Activated CD4-positive, alpha-beta T cell treated with anti-CD3 and anti-CD28 coated beads for 24 hours (primary cell): ENCODE measurements at regions not wholly inside any gene's neighbourhood (a gene's known extent, or its start where the extent isn't known, plus 50 kb on each side); places are given as distances from the start of the nearest gene placed in this dataset.
"Not testable (repeated sequence)": the region's sequence is repeated elsewhere in the genome, so short reads cannot be mapped to it uniquely, and the experiment has no call there.

Experiments
- DNase-seq, 2 donors: peaks; one replicate each; pipeline ENCODE4 v3.0.0-alpha.2; 2020; ENCODE audit warnings: low read depth in 2 of 2

GRCh38 chr11:81190546-81190945 is 1543.1 kb downstream of the FAM181B start:
- DNase-seq: no peak

DNA sequence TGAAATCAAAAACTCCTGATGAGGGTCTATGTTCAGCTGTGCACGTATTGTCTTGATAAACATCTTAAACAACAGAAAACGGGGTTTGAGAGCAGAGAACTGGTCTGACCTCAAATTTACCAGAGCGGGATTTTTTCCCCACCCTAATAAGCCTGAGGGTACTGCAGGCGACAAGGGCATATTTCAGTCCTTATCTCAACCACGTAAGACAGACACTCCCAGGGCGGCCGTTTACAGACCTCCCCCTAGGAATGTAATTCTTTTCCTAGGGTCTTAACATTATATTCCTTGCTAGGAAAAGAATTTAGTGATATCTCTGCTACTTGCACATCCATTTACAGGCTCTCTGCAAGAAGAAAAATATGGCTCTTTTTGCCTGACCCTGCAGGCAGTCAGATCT is 1546.6 kb downstream of the FAM181B start:
- not testable (repeated sequence) for DNase-seq

- DNase-seq: no peak
These were observed 1558.9 kb downstream of the FAM181B start for GRCh38 chr11:81174646-81175330.

DNA sequence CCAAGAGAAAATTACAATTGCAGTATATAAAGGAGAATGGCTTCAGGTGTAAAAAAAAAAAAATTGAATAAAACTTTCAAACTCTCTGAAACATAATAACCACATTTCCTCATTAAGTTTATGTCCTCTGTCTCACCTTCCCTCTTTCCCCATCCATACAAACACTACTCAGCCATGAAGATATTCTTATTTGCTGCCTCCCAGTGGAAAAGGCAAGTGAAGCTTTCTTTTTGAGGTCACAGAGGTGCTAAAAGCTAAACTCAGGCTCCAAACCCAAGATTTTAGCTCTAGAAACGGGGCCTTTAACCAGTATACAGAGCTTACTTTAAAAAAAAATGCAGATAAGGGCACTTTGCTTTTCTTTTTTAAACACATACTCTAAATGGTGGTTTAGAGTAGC is 1568.5 kb downstream of the FAM181B start:
- DNase-seq: no peak

GRCh38 chr11:81159900-81160299 is 1573.8 kb downstream of the FAM181B start:
- DNase-seq: no peak

DNA sequence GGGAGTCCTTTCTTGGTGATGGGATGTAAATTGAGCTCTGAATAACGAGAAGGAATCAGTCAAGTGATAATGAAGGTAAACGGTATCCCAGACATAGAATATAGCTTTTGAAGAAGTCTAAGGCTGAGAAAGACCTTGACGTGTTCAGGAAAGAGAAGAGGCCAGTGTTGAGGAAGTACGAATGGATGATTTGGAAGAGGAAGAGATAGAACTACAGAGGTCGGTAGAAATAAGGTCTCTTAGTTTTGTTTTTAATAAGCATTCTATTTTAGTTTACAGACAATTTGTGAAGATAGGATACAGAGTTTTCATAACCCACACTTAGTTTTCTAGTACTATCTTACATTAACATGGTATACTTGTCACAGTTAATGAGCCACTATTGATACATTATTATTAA is 1598.1 kb downstream of the FAM181B start:
- no peak for DNase-seq

DNA sequence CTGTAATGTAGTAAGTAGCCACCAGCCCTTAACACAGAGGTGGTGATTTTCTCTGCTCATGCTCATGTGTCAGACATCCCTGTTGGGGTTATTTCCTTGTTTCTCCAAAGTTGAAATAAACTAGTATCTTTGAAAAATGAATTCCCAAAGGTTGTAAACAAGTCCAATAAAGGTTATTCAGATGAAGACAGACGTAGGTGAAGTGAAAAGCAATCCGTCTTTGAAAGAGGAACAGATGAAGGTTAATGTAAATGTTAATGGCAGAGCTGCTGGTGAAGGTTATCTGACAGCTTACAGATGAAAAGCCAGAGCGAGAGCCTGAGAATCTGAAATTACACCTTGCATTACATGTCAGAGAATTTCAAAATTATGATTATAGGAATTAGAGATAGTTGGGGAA is 1604.0 kb downstream of the FAM181B start:
- no peak for DNase-seq

DNA sequence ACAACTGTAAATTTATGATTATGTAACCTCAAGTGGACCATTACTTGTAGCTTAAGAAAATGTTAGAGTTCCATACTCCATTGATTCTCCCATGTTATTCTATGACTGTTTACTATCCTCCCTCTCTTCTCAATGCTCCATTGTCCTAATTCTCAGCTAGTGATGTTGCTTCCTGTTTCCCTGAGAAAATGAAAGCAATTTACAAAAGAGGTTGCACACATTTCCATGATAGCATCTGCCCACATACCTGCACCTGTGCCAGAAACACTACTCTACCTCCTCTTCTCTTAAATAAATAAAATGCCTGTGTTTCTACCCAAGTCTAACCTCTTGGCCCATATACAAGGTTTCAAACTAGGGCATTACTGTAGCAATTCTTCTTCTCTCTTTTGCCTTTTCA is 1620.9 kb downstream of the FAM181B start:
- no peak for DNase-seq

- DNase-seq: no peak
These were observed 1629.6 kb downstream of the FAM181B start for GRCh38 chr11:81104051-81104450.

DNA sequence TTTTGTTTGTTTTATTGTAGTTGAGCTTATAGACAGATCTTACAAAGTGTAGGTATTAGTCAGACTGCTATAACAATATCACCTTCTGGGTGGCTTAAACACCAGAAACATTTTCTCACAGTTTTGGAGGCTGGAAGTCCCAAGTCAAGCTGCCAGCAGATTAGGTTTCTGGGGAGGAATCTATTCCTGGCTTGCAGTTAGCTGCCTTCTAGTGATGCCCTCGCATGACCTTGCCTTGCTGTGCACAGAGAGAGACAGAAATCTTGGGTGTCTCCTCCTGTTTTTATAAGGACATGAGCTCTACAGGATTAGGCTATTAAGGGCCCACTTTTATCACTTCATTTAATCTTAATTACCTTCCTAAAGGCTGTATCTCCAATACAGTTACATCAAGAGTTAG is 1635.2 kb downstream of the FAM181B start:
- DNase-seq: no peak

DNA sequence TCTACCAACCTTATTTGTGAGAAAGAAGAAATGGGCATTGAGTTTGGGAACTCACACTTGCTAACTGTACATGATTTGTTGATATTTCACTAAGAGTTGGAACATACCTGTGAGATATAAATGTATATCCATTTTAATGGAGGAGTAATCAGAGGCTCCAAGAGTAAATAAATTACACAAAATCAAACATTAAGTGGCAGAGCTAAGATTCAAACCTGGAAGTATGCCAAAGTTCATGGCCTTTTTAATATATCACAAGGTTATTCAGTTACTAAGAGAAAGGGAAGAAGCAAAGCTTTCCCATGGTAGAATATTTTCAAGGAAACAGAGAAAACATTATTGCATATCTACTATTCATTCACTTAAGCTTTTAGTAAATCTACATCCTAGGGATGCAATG is 1641.1 kb downstream of the FAM181B start:
- no peak for DNase-seq

DNA sequence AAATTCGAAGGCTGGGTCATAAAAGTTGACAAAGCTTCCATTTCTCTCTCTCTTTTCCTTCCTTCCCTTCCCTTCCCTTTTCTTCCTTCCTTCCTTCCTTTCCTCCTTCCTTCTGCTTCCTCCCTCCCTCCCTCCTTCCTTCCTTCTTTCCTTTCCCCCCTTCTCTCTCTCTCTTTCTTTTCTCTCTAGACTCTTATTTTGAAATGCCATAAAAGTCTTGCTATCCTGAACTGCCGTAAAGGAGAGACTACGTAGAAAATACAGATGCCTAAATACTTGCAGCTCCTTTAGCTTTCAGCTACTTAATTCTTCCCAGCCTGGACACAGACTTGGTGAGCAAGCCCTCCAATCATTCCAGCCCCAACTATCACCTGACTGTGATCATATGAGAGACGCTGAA is 1644.4 kb downstream of the FAM181B start:
- DNase-seq: no peak

- no peak for DNase-seq
These were observed 1639.6 kb upstream of the TENM4 start for GRCh38 chr11:81080476-81080875.

- DNase-seq: no peak
These were observed 1631.4 kb upstream of the TENM4 start for GRCh38 chr11:81072273-81072672.

- DNase-seq: no peak
These were observed 1630.8 kb upstream of the TENM4 start for GRCh38 chr11:81071606-81072005.

DNA sequence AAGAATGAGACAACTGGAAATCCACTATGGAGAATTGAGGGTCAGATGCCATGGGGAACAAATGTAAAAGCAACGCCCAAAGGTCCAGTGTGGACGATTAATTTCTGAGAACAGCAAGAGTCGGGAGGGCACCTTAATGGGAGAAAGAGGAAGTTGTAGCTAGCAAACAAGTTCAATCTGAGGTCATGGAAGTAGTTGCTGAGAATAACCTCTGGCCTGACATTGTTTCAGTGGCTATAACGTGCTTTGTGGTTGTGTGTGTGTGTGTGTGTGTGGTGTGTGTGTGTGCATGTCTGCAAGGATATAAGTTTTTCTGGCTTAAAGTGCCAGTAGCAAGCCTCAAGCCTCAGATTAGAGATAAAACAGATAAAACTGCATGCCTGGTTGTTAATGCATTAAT is 1630.1 kb upstream of the TENM4 start:
- DNase-seq: no peak

DNA sequence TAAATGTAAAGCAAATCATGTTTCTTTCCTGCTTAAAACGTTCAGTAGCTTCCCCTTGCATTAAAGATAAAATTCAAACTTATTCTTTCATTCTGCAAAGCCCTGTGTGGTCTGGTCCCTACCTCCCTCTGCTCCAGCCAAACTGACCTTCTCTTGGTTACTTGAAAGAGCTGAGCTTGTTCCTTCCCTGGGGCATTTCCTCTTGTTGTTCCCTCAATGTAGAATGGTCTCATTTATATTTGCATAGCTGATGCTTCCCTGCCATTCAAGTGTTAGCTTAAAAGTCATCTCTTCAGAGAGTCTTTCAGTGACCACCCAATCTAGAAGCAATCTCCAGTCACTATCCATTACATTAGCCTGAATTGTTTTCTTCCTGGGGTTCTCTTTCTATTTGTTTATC is 1618.5 kb upstream of the TENM4 start:
- no peak for DNase-seq

DNA sequence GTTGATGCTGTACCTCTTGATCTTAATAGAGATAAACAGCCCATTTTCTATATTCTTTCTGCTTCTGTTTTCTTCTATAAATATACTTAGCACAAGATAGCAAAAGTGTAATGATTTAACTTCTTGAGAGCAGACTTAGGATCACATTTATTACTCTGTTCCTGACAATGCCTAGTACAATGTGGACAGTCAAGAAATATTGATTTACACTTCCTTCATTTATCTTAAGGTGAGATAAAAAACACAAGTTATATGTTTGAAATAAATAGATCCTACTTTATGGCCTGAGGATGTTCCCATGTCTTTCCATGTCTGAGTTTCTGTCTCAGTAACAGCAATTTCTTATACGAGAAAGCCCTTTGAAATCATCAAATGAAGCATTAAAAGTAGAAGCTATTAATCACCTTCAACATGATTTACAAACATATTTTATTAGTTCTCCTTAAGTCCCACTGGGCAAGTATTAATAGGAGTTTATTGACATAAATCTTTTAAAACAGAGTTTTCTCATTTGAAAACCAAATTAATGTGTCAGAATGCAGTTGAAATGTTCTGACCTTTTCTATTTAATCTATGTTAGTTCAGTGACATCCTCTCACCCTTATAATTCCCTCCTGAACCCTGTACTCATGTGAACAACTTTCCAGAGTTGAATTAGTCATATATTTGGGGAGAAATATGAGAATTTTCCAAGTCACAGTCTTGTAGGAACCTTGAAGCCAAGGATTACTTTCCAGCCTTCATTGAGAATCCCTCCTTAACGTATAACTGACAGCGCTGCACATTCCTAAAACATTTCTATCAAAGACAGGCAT is 1611.7 kb upstream of the TENM4 start:
- DNase-seq: no peak

- DNase-seq: no peak
These were observed 1599.2 kb upstream of the TENM4 start for GRCh38 chr11:81039916-81040524.

DNA sequence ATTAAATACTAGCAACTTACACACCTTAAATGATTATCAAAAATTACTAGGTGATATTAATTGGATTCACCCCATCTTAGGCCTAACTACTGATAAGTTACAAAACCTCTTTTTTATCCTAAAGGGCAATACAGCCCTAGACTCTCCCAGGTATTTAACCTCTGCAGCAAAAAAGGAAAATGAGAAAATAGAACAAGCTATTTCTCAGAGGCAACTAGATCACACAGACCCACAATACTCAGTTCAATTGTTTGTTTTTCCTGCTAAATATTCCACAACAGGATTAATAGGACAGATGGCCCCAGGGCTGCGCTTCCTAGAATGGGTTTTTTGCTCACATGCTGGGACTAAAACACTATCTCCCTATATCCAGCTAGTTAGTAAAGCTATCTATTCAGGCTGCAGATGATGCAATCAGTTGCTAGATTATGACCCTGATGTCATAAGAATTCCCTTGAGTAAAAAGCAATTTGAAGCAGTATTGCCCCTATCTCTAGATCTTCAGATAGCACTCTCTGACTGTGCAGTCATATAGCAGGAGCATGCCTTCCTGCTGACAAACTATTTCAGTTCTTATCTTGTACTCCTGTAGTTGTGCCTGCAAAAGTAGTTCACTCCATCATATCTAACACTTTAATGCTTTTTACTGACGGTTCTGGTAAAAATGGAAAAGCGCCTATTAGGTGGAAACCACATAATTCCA is 1595.5 kb upstream of the TENM4 start:
- no peak for DNase-seq

DNA sequence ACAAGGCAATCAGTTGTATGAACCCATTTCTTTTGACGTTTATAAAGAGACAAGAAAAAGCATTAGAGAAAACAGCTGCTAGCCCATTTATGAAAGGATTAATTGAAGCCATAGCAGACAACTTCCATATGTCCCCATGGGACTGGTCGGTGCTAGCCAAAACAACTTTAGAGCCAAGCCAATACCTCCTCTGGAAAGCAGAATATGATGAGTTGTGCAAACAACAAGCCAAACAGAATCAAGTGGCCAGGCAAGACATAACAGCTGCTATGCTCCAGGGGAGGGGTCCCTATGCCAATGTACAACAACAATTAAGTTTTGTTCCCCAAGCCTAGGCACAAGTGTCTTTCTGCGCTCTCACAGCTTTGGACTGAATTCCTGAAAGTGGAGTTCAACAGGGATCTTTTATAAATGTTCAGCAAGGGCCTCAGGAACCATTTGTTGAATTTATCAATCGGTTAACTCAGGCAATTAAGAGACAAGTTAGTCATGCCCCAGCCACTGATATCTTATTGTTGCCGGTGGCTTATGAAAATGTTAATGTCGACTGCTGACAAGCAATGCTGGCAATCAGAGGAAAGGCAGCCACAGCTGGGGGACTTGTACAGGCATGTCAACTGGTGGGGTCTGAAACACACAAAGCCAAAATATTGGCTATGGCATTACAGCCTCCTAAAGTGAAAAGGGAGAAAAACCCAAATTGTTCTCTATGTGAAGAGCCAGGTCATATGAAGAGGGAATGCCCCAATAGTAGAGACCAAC is 1593.1 kb upstream of the TENM4 start:
- DNase-seq: no peak

DNA sequence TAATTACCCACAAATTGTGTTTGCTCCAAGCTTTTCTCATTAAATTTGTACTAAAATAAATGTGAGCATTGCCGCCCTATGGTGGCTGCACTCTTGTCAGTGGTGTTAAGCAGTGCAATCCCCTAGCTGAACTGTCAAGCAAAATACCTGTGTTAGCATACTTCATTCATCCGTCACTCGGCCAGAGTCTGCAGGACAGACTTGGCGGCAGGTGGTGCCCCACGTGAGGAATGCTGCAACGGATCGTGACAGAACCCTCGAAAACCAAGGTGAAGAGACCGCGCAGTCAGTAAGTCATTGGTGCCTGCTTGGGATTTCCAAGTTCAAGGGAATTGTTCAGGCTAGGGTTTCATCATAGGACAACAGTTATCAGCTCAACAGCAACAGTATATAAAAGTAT is 1592.1 kb upstream of the TENM4 start:
- no peak for DNase-seq
